Hematopoietic multipotent progenitor cell treated with erythropoietin and hydrocortisone succinate and interleukin-3 and kit ligand, for 8 days (in vitro differentiated cells): ENCODE measurements at regions not wholly inside any gene's neighbourhood (a gene's known extent, or its start where the extent isn't known, plus 50 kb on each side); places are given as distances from the start of the nearest gene placed in this dataset.
"Not testable (repeated sequence)": the region's sequence is repeated elsewhere in the genome, so short reads cannot be mapped to it uniquely, and the experiment has no call there.

ENCODE experiments used
- DNase-seq: peaks from one replicate; pipeline ENCODE4 v3.0.0-alpha.2; 2015

DNA sequence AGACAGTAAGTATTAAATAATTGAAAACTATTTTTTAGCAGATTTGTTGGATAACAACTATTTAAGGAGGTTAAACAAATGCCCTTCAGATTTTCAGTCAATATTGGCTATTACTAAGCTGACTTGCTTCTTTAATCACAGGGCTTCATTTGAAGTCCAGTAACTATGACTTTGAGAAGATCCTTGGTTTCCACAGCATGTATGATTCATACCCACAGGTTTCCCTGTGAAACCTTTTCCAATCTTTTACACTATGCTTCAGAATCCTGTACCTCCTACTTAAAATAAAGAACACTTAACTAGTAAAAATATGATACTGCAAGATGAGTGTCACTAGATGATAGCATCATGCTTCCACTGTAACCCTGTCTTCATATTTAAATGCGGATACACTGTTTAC is 211.9 kb downstream of the SPATA31A1 start:
- not testable (repeated sequence) for DNase-seq

DNA sequence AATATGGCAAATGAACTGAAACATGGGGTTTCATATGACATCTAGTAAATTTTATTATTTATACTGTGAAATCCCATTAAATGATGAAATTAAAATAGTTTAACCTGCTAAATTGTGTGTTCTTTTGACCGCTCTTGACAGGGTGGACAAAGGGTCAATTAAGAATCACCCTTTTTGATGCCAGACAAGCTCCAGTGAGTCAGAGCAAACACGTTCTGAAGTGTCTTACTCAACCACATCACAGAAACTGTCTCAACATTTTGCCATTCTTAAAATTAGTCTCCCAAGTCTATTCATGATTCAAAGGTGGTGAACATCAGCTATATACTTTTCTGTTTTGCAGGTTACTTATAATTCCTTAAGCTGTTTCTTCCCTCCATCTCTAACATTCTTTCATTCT is 213.4 kb downstream of the SPATA31A1 start:
- DNase-seq = not testable (repeated sequence)

DNA sequence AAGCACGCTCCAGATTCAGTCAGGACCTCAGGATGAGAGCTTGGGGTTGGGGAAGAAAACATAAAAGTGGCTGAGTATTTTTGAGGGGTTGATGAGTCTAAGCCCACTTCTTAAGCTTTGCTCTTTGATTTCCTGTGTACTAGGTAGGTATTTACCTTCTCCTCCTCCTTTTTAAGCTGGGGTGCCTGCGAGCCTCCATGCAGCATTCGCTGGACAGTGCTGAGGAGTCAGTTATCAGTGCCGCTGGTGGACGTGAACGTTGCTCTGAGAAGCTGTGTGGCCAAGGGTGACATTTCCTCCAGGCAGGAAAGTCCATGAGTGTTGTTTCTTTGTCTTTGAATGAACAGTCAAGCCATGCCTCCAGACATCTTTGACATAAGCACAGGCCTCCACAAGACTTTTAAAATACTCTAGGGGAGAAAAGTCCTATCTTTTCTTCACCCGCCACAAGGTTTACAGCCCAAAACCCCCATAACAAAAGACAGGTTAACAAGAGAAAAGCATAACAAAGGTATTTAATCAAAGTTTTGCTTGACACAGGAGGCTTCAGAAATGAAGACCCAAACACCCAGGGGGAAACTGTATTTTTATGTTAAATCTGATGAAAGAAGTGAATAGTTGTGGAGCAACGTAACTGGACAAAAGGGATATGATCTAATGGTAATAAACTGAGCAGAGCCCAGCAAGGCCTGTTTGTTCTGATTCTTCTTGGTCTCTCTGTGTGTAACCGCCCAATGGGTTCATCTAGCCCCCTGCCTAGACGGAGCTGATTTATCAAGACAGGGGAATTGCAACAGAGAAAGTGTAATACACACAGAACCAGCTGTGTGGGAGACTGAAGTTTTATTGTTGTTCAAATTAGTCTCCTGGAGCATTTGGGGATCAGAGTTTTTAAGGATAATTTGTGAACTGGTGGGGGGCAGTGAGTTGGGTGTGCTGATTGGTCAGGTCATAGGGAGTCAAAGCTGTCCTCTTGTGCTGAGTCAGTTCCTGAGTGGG is 217.9 kb downstream of the SPATA31A1 start:
- DNase-seq = not testable (repeated sequence)

DNA sequence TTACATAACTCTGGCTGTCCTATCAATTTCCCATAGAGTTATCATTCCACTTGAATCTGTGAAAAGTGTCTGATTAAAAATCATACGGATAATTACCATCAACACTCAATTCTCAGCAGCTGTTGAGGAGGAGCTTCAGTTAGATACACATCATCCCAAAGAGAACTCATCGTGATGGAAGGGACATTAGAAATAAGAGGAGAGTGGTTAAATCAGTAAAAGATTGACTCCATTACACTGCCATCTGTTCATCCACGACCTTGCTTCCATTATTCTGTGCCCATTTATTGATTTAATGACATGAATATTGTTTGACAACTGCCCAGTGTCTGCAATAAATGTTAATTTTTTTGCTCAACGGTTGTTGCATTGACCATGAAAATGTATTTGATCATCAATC is 223.5 kb downstream of the SPATA31A1 start:
- DNase-seq = not testable (repeated sequence)

DNA sequence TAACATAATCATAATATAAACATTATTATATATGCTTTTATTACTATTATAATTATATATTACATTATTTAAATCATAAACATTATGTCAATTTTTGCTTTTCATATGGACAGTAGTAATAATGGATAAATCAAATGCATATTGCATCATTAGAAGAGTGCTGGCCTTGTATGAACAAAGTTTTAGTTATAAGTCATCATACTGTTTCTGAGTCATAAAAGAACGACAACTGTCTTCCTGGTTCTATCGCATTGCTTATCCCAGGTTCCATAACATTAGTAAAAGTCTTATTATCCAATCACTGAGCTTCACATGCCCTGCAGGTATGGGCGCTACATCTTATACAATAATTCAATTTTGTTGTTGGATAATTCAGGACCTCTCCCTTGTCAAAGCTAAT is 225.8 kb downstream of the SPATA31A1 start:
- DNase-seq = not testable (repeated sequence)

DNA sequence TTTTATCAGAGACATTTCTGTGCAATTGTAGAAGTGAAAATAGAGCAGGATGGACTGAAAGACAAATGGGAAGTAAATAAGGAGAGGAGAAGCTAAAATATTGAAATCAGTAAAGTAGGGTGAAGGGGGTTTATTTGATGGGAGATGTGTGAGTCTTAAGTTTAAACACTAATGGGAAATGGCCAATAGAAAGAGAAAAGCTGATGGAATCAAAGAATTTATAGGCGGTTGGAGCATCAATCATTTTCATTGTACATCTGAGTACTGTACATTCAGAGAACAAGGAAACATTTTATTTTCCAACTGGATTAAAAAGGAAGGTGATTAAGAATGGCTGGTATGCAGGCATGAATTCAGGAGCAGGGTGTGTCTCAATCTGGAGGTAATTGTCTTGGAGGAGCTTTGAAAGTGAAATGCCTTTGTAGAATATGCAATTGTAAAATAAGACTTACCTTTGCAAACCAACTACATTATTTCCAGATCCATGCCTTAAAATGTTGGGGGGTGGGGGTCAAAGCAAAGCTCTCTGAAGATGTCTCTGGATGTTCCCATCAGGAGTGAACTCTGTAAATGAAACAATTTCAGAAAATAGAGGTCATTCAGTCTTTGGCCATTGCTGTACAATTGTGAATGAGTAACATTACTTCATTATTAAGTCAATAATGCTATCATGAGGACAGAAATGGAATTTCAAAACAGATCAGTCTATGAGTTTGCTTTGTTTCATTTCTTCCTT is 227.4 kb downstream of the SPATA31A1 start:
- DNase-seq = not testable (repeated sequence)

DNA sequence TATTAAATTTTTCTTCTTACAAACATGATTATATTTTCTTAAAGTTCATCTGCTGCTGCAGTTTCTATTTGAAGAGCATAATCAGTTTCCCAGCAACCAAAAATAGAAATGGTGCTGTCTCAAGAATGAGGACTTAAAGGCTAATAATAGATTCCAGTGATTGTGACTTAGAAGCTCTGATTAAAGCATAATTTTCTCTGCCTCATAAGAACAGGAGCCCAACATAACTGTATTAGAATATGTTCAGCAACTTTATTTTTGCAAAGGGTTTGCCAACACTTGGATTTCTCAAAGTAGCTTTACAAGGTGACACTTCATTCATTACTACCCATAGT is 227.9 kb downstream of the SPATA31A1 start:
- not testable (repeated sequence) for DNase-seq

DNA sequence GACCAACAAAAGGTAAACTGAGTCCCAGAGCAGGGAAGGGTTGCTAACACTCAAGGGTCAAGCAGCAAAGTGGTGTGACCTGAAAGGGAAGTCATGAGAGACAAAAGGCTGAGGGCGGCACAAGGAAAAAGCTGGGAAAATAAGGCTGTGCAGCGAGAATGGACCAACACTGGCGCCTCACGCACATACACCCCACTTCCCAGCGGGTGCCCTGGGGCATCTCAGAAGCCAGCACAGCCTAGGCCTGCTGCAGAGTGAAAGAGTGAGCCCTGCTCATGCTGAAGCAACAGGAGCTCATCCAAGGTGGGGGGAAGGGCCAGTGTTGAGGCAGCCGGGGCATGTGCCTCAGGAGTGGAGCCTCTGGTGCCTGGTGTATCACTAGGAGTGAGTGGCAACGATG is 229.8 kb downstream of the SPATA31A1 start:
- not testable (repeated sequence) for DNase-seq

DNA sequence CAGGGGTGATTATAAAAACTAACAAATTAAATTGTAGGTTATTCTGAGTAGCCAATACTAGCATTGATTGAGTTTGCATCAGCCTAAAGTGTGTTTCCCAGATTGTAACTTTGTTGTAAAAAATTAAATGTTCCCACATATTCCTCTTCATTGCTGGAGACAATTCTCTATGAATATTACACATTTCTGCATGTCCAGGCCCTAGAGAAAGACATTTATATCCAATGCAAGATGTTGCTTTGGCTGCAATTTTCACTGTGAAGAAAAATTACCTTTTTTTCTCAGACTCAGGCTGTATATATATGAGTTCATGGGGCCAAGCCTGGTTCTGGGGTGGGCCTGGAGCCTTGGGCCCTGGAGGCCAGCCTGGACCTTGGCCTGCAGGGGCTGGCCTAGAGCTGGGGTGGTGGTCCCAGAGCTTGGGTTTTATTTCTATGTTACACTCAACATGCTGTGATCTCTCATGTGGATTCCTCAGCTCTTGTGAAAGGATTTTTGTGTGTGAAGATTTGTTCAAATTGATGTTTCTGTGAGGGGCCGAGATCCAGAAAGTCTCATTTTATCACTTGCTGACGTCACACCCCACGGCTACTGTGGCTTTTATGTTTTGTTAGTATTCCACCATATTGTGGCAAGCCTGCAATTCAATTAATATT is 232.5 kb downstream of the SPATA31A1 start:
- no peak for DNase-seq

DNA sequence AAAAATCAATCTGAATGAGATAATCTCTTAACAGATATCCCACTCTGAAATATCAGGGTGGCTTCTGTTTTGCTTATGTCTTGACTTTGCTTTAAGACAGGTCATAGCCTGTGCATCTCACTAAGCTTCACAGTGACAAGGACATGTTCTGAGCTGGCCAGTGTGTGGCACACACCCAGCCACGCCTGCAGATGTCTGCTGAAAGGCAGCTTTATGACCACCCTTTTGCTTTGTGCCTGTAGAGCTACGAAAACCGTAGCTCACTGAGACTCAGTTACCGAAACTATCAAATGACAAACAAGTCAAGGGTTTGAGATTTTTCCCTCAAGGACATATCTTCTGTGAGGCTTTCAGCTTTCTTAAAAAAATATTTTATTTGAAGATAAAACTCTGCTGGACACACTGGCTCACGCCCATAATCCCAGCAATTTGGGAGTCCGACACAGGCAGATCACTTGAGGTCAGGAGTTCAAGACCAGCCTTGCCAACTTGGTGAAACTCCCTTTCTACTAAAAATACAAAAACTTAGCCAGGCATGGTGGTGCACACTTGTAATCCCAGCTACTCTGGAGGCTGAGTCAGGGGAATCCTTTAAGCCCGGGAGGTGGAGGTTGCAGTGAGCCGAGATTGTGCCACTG is 233.2 kb downstream of the SPATA31A1 start:
- DNase-seq = no peak

DNA sequence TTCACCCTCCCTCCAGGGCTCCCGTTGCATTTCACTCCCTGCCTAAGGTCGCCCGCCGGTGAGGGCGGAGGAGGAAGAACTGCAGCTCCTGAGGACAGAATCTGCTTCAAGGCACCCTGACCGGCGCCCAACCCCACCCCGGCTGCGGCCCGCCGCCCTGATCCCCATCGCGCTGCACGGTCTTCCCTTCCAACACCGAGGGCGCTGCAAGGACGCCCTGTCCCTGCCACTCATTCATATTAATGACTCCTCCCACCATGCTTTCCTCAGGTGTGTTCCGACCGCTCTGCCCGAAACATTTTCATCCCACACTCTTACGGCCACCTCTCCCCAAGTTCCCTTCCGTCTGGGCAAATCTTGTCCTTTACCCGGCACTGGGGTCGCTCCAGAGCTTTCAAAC is 248.6 kb downstream of the SPATA31A1 start:
- DNase-seq = not testable (repeated sequence)

DNA sequence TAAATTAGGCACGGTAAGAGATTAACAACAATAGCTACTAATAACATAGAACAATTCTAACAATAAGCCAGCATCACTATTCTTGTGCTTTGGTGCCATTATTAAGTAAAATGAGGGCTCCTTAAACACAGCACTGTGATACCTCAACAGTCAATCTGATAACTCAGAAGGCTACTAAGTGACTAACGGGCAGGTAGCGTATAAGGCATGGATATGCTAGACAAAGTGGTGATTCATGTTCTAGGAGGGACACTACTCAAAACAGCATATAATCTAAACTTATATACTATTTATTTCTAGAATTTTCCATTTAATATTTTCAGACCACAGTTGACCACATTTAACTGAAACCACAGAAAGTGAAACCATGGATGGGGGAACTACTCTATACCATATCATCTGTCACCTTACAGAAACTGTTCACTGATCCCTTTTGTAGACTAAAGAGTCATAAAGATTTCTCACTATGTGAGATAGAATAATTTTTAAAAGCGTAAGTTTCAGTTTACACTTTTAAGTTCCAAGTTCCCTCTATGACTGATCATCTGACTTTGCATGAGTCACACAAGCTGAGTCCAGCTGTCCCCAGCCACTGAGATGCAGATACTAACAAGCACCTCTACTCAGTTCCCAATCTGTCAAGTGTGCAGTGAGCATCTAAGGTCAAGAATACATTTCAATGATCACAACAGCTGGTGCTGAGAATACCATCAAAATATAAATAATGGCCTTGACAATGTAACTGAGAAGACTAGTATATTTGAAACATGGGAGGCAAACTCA is 256.2 kb downstream of the SPATA31A1 start:
- not testable (repeated sequence) for DNase-seq

DNA sequence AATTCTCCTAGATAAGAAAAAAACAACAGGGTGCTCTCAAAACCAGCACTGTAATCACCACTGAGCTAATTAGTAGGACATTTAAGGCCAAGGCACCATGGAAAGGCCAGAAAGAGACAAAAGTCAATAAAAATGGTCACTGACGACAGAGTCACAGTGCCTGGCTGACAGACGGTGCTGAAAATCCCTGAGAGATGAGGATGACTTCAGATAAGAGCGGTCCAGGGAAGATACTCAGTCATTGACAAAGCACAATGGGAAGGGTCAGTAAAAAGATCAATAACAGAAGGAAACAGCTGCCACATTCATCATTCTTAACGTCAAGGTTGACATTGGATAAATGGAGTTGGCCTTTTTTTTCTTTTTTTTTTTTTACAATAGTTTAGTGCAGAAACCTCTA is 261.0 kb downstream of the SPATA31A1 start:
- not testable (repeated sequence) for DNase-seq

DNA sequence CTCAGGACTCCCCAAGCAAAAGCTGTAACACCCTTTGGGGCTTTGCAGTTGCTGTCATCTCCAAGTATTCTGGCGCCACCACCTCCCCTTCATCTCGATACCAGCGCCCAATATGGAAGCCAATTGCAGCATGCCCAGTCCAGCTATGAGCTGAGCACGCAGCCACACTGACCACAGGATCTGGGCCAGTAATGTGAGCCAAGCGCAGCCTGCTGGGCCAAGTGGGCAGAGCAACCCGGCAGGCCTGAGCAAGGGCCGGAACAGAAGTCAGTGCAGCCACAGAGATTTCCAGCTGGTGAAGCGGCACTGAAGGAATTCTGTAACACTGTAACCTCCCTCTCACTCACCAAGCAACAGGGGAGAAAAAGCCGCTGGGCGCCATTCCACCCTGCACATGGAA is 268.6 kb downstream of the SPATA31A1 start:
- not testable (repeated sequence) for DNase-seq

DNA sequence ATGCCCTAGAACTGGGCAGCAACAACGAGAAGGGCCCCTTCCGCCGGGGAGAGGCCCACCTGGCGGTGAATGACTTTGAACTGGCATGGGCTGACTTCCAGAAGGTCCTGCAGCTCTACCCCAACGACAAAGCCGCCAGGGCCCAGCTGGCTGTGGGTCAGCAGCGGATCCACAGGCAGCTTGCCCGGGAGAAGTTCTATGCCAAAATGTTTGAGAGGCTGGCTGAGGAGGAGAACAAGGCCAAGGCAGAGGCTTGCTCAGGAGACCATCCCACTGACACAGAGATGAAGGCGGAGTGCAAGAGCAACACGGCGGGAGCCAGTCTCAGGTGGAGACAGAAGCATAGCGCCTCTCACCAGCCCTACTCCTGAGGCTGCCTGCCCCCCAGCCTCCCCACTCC is 276.6 kb downstream of the SPATA31A1 start:
- not testable (repeated sequence) for DNase-seq

DNA sequence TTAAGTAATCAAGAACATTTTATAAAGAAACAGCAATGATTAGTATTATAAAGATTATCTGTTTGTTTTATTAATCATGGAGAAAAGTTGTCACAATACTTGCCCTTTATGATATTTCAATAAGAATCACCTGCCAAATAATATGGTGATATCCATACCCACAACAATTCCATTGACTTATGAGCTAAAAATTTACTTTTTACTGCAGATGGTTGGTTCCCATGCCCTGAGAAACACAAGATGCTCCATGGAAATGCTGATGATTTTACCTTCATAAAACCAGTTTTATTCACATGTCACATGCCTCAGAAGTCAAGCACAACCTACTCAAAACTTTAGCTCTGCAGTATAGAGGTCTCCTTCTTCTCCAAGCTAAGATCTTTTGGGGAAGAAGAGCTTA is 293.6 kb downstream of the SPATA31A1 start:
- DNase-seq = not testable (repeated sequence)

DNA sequence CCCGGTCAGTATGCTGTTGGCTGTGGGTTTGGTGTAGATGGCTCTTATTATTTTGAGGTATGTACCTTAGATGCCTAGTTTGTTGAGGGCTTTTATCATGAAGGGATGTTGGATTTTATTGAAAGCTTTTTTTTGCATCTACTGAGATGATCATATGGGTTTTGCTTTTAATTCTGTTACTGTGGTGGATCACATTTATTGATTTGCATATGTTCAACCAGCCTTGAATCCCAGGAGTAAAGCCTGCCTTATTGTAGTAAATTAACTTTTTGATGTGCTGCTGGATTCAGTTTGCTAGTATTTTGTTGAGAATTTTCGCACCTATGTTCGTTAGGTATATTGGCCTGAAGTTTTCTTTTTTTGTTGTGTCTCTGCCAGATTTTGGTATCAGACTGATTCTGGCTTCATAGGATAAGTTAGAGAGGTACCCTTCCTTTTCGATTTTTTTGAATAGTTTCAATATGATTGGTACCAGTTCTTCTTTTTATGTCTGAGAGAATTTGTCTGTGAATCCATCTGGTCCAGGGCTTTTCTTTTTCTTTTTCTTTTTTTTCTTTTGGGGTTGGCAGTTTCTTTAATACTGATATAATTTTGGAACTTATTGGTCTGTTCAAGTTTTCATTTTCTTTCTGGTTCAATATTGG is 301.6 kb downstream of the SPATA31A1 start:
- not testable (repeated sequence) for DNase-seq

DNA sequence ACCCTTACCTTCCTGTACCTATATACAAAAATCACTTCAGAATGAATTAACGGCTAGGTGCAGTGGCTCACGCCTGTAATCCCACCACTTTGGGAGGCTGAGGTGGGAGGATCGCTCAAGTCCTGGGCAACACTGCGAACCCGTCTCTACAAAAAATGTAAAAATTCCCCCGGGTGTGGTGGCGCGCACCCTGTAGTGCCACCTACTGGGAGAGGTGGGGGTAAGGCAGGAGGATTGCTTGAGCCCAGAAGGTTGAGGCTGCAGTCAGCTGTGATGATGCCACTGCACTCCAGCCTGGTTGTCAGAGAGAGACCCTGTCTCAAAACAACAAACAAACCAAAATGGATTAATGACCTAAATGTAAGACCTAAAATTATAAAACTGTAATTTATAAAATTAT is 307.6 kb downstream of the SPATA31A1 start:
- DNase-seq = not testable (repeated sequence)

DNA sequence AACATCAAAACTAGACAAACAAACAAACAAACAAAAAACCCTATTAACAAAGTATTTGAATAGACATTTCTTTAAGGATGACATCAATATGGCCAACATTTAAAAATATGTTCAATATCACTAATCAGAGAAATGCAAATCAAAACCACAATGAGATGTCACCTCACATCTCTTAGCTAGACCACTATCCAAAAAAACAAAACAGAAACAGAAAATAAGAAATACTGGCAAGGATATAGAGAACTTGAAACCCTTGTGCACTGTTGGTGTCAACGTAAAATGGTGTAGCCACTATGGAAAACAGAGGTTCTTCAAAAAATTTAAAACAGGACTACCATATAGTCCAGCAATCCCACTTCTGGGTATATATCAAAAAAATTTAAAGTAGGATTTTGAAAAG is 308.2 kb downstream of the SPATA31A1 start:
- not testable (repeated sequence) for DNase-seq

DNA sequence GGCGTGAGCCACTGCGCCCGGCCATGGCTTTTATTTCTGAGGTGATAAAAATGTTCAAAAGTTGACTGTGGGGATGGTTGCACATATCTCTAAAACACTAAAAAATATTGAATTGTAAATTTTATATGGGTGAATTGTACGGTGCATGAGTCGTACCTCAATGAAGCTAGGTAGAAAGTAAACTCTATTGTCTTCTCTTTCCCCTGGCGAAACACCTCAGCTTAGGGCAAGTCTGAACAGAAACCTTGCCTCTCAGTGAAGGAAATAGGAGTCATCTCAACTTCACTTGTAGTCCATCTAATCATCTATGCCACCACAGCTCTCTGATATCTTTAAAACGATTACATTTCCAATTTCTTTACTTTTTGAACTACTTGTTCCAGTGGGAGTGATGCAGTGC is 309.6 kb downstream of the SPATA31A1 start:
- not testable (repeated sequence) for DNase-seq

DNA sequence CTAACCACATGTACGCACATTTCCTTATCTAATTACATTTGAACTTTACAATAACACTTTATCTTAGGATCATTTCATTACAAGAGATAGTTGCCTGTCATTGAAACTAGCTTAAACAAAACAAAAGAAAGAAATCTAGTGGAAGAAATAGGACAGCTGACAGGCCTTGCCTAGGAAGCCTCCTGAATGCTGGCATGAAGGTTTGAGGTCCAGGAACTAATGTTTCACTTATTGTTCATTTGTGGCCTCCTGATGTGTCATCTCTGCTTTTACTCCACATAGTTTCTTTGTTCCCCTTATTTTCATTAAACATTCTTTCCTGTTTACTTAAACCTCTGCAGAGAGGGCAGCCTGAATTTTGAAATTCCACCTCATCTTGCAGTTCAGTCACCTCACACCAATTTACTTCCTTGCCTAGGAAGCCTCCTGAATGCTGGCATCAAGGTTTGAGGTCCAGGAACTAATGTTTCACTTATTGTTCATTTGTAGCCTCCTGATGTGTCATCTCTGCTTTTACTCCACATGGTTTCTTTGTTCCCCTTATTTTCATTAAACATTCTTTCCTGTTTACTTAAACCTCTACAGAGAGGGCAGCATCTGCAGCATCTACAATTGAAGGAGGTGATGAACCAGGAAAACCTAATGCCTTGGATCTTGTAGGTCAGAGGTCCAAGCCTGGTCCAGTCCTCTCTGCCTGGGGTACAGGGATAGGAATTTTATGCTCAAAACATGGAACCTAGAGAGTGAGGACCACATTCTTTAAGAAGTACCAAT is 319.2 kb downstream of the SPATA31A1 start:
- DNase-seq = not testable (repeated sequence)
